ENCODE measurements at regions not wholly inside any gene's neighbourhood (a gene's known extent, or its start where the extent isn't known, plus 50 kb on each side); places are given as distances from the start of the nearest gene placed in this dataset.

DNA sequence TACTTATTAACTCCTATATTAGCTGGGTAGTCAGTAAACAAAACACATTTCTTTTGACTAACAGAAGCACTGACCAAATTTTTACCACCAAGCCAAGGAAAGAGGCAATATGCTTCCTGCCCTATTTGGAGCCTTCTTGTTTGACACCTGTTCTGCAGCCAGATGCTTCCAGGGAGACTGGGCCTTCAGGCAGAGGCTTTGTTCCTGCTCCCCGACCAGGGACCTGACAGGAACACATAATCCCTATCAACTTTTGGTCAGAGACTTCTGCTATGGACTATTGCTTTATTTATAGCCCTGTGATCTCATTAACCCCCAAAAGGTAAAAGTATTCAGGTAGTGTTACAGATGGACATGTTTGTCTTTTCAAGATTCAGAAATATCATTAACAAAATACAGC is 541.3 kb downstream of the NTRK3 start:
- no peak overlapping the region for H3K4me3 ChIP-seq (ENCODE audit: low read depth, low read length)
- no peak for TF ChIP-seq CTCF (conservative IDR thresholded peaks at IDR 0.05; ENCODE audit: low read depth, low read length)
- DNase-seq (ENCODE audit: low read depth), result no peak

DNA sequence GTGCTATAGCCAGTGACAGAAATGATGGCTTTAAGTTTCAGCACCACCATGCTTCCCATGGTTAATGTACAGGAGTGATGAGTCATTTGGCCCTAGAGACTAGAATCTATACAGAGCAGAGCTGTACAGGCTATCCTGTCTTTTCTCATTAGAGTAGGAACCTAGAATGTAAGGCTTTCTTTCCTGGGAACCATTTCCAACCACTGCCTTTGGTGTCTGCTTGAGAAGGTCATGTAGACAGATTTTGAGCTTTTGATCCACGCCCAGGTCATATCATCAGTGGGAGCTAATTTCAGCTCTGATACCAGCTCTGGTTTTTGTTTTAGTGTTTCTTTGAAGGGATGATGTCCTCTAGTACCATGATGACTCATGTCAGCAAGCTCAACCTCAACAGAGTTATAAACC is 543.1 kb downstream of the NTRK3 start:
- H3K4me3 ChIP-seq (ENCODE audit: low read depth, low read length), result no peak overlapping the region
- no peak for DNase-seq (ENCODE audit: low read depth)
- no peak for TF ChIP-seq CTCF (conservative IDR thresholded peaks at IDR 0.05; ENCODE audit: low read depth, low read length)

DNA sequence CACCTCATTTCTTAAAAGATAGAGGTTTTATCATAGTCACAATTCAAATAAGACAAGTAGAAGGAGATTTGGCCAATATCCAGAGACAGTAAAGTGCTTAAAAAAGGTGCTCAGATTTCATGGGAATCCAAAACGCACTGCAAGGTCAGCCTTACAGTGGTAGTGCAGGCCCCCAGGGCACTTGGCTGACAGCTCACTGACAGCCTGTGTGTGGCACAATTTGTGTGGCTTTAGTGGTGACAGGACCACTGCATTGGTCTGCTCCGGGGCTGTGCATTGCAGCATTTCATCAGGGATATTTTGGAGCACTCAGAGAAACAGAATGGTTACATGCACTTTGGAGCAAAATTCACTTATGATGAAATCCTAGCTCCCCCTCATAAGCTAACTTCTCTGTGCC is 544.3 kb downstream of the NTRK3 start:
- H3K4me3 ChIP-seq (ENCODE audit: low read depth, low read length), result no peak overlapping the region
- TF ChIP-seq CTCF (conservative IDR thresholded peaks at IDR 0.05; ENCODE audit: low read depth, low read length), result no peak
- no peak for DNase-seq (ENCODE audit: low read depth)

GRCh38 chr15:87711026-87711425 is 545.5 kb downstream of the NTRK3 start:
- TF ChIP-seq CTCF (conservative IDR thresholded peaks at IDR 0.05; ENCODE audit: low read depth, low read length), result no peak
- DNase-seq (ENCODE audit: low read depth), result no peak
- H3K4me3 ChIP-seq (ENCODE audit: low read depth, low read length), result no peak overlapping the region

DNA sequence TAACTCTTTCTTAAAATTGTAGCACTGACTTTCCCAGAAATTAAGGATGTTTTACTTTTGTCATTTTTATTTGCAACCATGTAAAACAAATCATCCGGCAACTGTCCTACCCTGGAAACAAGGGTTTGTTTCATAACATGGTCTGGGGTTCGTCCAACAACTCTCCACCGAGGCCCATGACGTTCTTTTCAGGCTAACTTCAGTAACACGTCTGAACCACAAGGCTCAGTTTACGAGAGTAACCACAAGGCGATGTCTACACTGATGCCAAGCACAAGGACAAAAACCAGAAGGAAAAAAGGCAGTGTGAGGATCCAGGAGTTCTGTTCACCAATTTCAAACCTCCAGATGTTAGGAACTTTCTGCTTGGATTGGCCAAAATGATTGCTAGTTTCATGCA is 546.1 kb downstream of the NTRK3 start:
- no peak overlapping the region for H3K4me3 ChIP-seq (ENCODE audit: low read depth, low read length)
- TF ChIP-seq CTCF (conservative IDR thresholded peaks at IDR 0.05; ENCODE audit: low read depth, low read length), result no peak
- DNase-seq (ENCODE audit: low read depth), result no peak

DNA sequence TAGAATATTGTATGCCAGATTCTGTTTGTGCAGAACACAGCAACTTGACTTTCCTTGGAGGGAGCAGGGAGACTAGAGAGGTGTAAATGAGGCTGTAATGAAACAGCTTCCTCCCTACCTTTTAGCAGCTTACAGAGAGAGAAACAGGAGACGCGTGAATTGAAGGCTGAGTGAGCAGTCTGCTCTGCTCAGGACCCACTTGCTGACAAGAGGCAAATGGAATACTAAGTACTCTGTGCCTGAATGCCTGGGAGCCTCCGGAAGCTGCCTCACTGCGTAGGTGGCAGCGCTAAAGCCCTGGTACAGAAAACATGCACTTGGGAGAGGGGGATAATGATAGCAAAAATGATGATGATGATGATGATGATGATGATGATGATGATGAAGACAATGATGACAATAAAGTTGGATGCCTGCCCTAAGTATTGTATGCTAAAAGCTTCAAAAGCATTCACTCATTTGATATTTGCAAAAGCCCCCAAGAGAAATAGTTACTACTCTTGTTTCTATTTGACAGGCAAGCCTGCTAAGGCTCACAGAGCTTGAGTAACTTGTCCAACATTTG is 548.9 kb downstream of the NTRK3 start:
- no peak for TF ChIP-seq CTCF (conservative IDR thresholded peaks at IDR 0.05; ENCODE audit: low read depth, low read length)
- DNase-seq (ENCODE audit: low read depth), result no peak
- no peak overlapping the region for H3K4me3 ChIP-seq (ENCODE audit: low read depth, low read length)

DNA sequence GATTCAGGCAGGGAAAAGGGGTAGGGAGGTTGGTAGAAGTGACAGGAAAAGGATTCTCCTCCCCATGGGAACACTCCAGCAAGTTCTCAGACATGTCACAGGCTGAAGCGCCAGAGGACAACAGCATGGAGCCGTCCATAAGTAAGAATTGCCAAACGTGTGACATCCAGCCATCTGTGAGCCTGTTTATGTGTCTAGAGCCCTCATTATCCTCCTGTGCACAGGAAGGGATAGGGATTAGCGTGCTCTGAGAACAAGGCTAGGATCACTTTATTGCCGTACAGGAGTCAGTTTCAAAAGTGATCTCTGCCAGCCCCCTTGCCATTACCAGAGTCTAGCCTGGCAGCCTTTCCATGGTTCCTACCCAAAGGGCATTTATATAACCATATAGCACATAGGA is 549.5 kb downstream of the NTRK3 start:
- no peak for TF ChIP-seq CTCF (conservative IDR thresholded peaks at IDR 0.05; ENCODE audit: low read depth, low read length)
- H3K4me3 ChIP-seq (ENCODE audit: low read depth, low read length), result no peak overlapping the region
- no peak for DNase-seq (ENCODE audit: low read depth)
